CD4-positive, alpha-beta T cell (primary cell): ENCODE measurements at regions not wholly inside any gene's neighbourhood (a gene's known extent, or its start where the extent isn't known, plus 50 kb on each side); places are given as distances from the start of the nearest gene placed in this dataset.

Experiments used
- ATAC-seq: fragments of 200-7000 bp; cut with Tn5 transposase; one replicate; pipeline ENCODE4 v1.10.0; 2022; ENCODE audit warnings: mild to moderate bottlenecking; ENCODE audit not compliant: poor library complexity
- CTCF ChIA-PET: fragments of 350-600 bp; sonication (Branson Sonifier 250); formaldehyde crosslinking; loops from one replicate; lab custom pipeline; 2021; ENCODE audit warnings: antibody characterized with exemption, inconsistent platforms; lab: Charles Lee
- POLR2A ChIA-PET: fragments of 350-600 bp; sonication (Branson Sonifier 250); formaldehyde crosslinking; loops from one replicate; lab custom pipeline; 2021; ENCODE audit warnings: antibody characterized with exemption, inconsistent platforms; lab: Charles Lee
- DNase-seq, 14 experiments: peaks; one replicate each; pipeline ENCODE4 v3.0.0-alpha.2; 2013 to 2020; ENCODE audit warnings: mixed read lengths in 2 of 14
- H3K27ac ChIP-seq, 2 donors: one replicate each; pipeline versions ENCODE4 v1.5.1 to v1.7.0; 2013; ENCODE audit warnings: low read length in 2 of 2, low read depth in 1 of 2, mild to moderate bottlenecking in 1 of 2
- H3K27me3 ChIP-seq, 2 experiments: 1 replicate in 1 of 2; 2 replicates in 1 of 2; pipeline versions ENCODE4 v1.6.1 to v1.7.0; 2013; ENCODE audit warnings: low read length in 2 of 2, control low read depth in 1 of 2, mild to moderate bottlenecking in 1 of 2, moderate library complexity in 1 of 2; ENCODE audit not compliant: insufficient read depth in 2 of 2, control insufficient read depth in 1 of 2
- H3K36me3 ChIP-seq: one replicate; pipeline ENCODE4 v1.6.1; 2013; ENCODE audit warnings: low read length, control low read depth; ENCODE audit not compliant: insufficient read depth
- H3K4me1 ChIP-seq: one replicate; pipeline ENCODE4 v1.6.1; 2013; ENCODE audit warnings: low read length, control low read depth; ENCODE audit not compliant: insufficient read depth
- H3K4me3 ChIP-seq: one replicate; pipeline ENCODE4 v1.5.1; 2013; ENCODE audit warnings: mild to moderate bottlenecking, low read length, moderate library complexity
- H3K9me3 ChIP-seq, 2 experiments: 1 replicate in 1 of 2; 2 replicates in 1 of 2; pipeline versions ENCODE4 v1.6.1 to v1.7.0; 2013; ENCODE audit warnings: low read length in 2 of 2, mild to moderate bottlenecking in 2 of 2, control low read depth in 1 of 2, moderate library complexity in 1 of 2; ENCODE audit not compliant: control insufficient read depth in 1 of 2, insufficient read depth in 1 of 2
- H3K27ac Mint-ChIP-seq: one replicate; pipeline ENCODE4 v1.8.0; 2020; ENCODE audit warnings: mixed read lengths
- H3K27me3 Mint-ChIP-seq: one replicate; pipeline ENCODE4 v1.8.0; 2021; ENCODE audit warnings: mixed read lengths
- H3K36me3 Mint-ChIP-seq: one replicate; pipeline ENCODE4 v1.8.0; 2021; ENCODE audit warnings: low read depth, mixed read lengths
- H3K4me1 Mint-ChIP-seq: one replicate; pipeline ENCODE4 v1.8.0; 2021; ENCODE audit warnings: low read depth, mixed read lengths
- H3K4me3 Mint-ChIP-seq: one replicate; pipeline ENCODE4 v1.8.0; 2020; ENCODE audit warnings: mild to moderate bottlenecking, mixed read lengths
- H3K9me3 Mint-ChIP-seq: one replicate; pipeline ENCODE4 v1.8.0; 2020; ENCODE audit warnings: mixed read lengths
- intact Hi-C, 2 experiments: fragments of 100-400 bp; cut with DNase I in 1 of 2; cut with micrococcal nuclease in 1 of 2; formaldehyde crosslinking; loops; one replicate each; pipeline versions ENCODE4 v1.15.1 to v1.9.0; 2023 to 2025; cut with DNase I, micrococcal nuclease
- TF ChIP-seq, protein P1 (sequence below): fragments of 200-600 bp; IDR thresholded peaks from one replicate; pipeline ENCODE4 v1.8.0; 2022; ENCODE audit warnings: antibody characterized with exemption, mild to moderate bottlenecking

- Mint-ChIP-seq H3K27ac (no peak overlapping the region), H3K27me3 (no peaks in the 10 kb centered on the region), H3K36me3 (no peaks in the 10 kb centered on the region), H3K4me3 (no peak overlapping the region), H3K4me1 (no peaks in the 10 kb centered on the region), H3K9me3 (no peaks in the 10 kb centered on the region)
- peaks cover 0 to 52% of the 10 kb centered on the region in 2 experiments for H3K9me3 ChIP-seq
- CTCF ChIA-PET: no interaction called here
- POLR2A ChIA-PET: no interaction called here
- TF ChIP-seq, protein P1, sequence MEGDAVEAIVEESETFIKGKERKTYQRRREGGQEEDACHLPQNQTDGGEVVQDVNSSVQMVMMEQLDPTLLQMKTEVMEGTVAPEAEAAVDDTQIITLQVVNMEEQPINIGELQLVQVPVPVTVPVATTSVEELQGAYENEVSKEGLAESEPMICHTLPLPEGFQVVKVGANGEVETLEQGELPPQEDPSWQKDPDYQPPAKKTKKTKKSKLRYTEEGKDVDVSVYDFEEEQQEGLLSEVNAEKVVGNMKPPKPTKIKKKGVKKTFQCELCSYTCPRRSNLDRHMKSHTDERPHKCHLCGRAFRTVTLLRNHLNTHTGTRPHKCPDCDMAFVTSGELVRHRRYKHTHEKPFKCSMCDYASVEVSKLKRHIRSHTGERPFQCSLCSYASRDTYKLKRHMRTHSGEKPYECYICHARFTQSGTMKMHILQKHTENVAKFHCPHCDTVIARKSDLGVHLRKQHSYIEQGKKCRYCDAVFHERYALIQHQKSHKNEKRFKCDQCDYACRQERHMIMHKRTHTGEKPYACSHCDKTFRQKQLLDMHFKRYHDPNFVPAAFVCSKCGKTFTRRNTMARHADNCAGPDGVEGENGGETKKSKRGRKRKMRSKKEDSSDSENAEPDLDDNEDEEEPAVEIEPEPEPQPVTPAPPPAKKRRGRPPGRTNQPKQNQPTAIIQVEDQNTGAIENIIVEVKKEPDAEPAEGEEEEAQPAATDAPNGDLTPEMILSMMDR: no peak
- intact Hi-C loops: no loop called here
- DNase-seq (no peak), ATAC-seq (no peak)
- no peaks in the 10 kb centered on the region for H3K4me1 ChIP-seq
- no peaks in the 10 kb centered on the region for H3K36me3 ChIP-seq
- no peak overlapping the region for H3K4me3 ChIP-seq
- H3K27me3 ChIP-seq: no peaks in the 10 kb centered on the region
- H3K27ac ChIP-seq: no peak overlapping the region
Measured at GRCh38 chr10:130480491-130480890, 344.3 kb downstream of the GLRX3 start.

GRCh38 chr10:130481076-130481930 is 345.1 kb downstream of the GLRX3 start:
- TF ChIP-seq, protein P1: no peak
- H3K9me3 Mint-ChIP-seq: no peaks in the 10 kb centered on the region
- ATAC-seq: no peak
- Histone ChIP-seq H3K4me3 (no peak overlapping the region), H3K27ac (no peak overlapping the region), H3K36me3 (no peaks in the 10 kb centered on the region), H3K27me3 (no peaks in the 10 kb centered on the region), H3K9me3 (peaks cover 0 to 52% of the 10 kb centered on the region in 2 experiments), H3K4me1 (no peaks in the 10 kb centered on the region)
- H3K4me1 Mint-ChIP-seq: no peaks in the 10 kb centered on the region
- no peak overlapping the region for H3K27ac Mint-ChIP-seq
- ChIA-PET POLR2A (no interaction called here), CTCF (no interaction called here)
- H3K36me3 Mint-ChIP-seq: no peaks in the 10 kb centered on the region
- H3K27me3 Mint-ChIP-seq: no peaks in the 10 kb centered on the region
- DNase-seq: peak in 1 of 14 experiments; percentile 22
- H3K4me3 Mint-ChIP-seq: no peak overlapping the region
- intact Hi-C loops: no loop called here

GRCh38 chr10:130481936-130482335 is 345.7 kb downstream of the GLRX3 start:
- H3K4me1 ChIP-seq: no peaks in the 10 kb centered on the region
- Mint-ChIP-seq H3K36me3 (no peaks in the 10 kb centered on the region), H3K4me3 (no peak overlapping the region), H3K27ac (no peak overlapping the region), H3K4me1 (no peaks in the 10 kb centered on the region), H3K9me3 (no peaks in the 10 kb centered on the region), H3K27me3 (no peaks in the 10 kb centered on the region)
- intact Hi-C loops: no loop called here
- TF ChIP-seq, protein P1: no peak
- ATAC-seq: no peak
- no peaks in the 10 kb centered on the region for H3K27me3 ChIP-seq
- CTCF ChIA-PET: no interaction called here
- no peak for DNase-seq
- no peak overlapping the region for H3K4me3 ChIP-seq
- no peaks in the 10 kb centered on the region for H3K36me3 ChIP-seq
- POLR2A ChIA-PET: no interaction called here
- no peak overlapping the region for H3K27ac ChIP-seq
- H3K9me3 ChIP-seq: peaks cover 0 to 46% of the 10 kb centered on the region in 2 experiments
